Spleen (tissue), 11 donors: ENCODE measurements at regions not wholly inside any gene's neighbourhood (a gene's known extent, or its start where the extent isn't known, plus 50 kb on each side); places are given as distances from the start of the nearest gene placed in this dataset.

Source experiments
- DNase-seq: peaks from one replicate; pipeline ENCODE4 v3.0.0-alpha.2; 2020
- H3K27ac ChIP-seq, 8 donors: fragments of 200-600 bp; sonication (generic) in 7 of 8; 1 replicate in 4 of 8; 2 replicates in 4 of 8; pipeline versions ENCODE4 v1.5.0 to v1.8.0; 2016 to 2021; ENCODE audit warnings: inconsistent platforms in 4 of 8, mild to moderate bottlenecking in 4 of 8, moderate library complexity in 1 of 8
- H3K27me3 ChIP-seq, 7 donors: fragments of 200-600 bp; sonication (generic) in 6 of 7; replicated peaks in 1 of 7; 1 replicate in 4 of 7; 2 replicates in 3 of 7; pipeline versions ENCODE4 v1.5.0 to v1.8.0; 2016 to 2021; ENCODE audit warnings: inconsistent platforms in 3 of 7, mild to moderate bottlenecking in 1 of 7
- H3K36me3 ChIP-seq, 6 donors: fragments of 200-600 bp; sonication (generic) in 5 of 6; 1 replicate in 4 of 6; 2 replicates in 2 of 6; pipeline versions ENCODE4 v1.5.0 to v1.8.0; 2016 to 2021; ENCODE audit warnings: inconsistent platforms in 2 of 6
- H3K4me1 ChIP-seq, 6 donors: fragments of 200-600 bp; sonication (generic) in 5 of 6; 1 replicate in 3 of 6; 2 replicates in 3 of 6; pipeline versions ENCODE4 v1.5.0 to v1.8.0; 2016 to 2021; ENCODE audit warnings: inconsistent platforms in 3 of 6
- H3K4me3 ChIP-seq, 8 donors: fragments of 200-600 bp; sonication (generic) in 7 of 8; 1 replicate in 4 of 8; 2 replicates in 4 of 8; pipeline versions ENCODE4 v1.5.0 to v1.8.0; 2016 to 2021; ENCODE audit warnings: inconsistent platforms in 4 of 8, mild to moderate bottlenecking in 4 of 8, moderate library complexity in 2 of 8
- H3K9me3 ChIP-seq, 8 donors: fragments of 200-600 bp; sonication (generic) in 7 of 8; 1 replicate in 4 of 8; 2 replicates in 4 of 8; pipeline versions ENCODE4 v1.5.0 to v1.8.0; 2016 to 2021; ENCODE audit warnings: inconsistent platforms in 4 of 8
- CTCF ChIP-seq, 11 experiments: fragments of 200-600 bp in 7 of 11; fragments of 450-650 bp in 4 of 11; sonication (generic) in 4 of 11; IDR thresholded peaks in 8 of 11; conservative IDR thresholded peaks in 3 of 11; 1 replicate in 7 of 11; 2 replicates in 4 of 11; pipeline versions ENCODE4 v1.4.0 to v1.8.0; 2016 to 2021; ENCODE audit warnings: antibody characterized with exemption in 11 of 11, inconsistent platforms in 4 of 11, mild to moderate bottlenecking in 1 of 11
- POLR2A ChIP-seq, 3 donors: fragments of 450-650 bp; IDR thresholded peaks; one replicate each; pipeline ENCODE4 v1.5.1; 2017; ENCODE audit warnings: antibody characterized with exemption in 3 of 3, mild to moderate bottlenecking in 1 of 3
- POLR2AphosphoS5 ChIP-seq, 3 donors: sonication (generic); formaldehyde crosslinking; IDR thresholded peaks; one replicate each; pipeline ENCODE4 v1.5.1; 2017; ENCODE audit warnings: antibody characterized with exemption in 3 of 3
- WGBS, 5 donors: extraction: QIAGEN DNeasy Blood & Tissue Kit in 3 of 5; methylation state at CpG; one replicate each; pipeline versions ENCODE4 v1.1.5 to v1.1.7; 2013 to 2018; 5-methylcytosine and 5-hydroxymethylcytosine counted together
- intact Hi-C: fragments of 100-400 bp; cut with DNase I; formaldehyde crosslinking; loops from one replicate; pipeline ENCODE4 v1.15.0; 2023; ENCODE audit warnings: low total_unique reads
- donor health status: healthy with polysubstance abuse.
- donor health status: DM: no; HTN: no; CAD: no; lungs with moderate emphysema.
- donor health status: DM: no; HTN: no; CAD: no.
- donor health status: Bipolar disorder and iron deficiency.
- donor health status: healthy.
- donor health status: DM: no; HTN: no; CAD: no.
- donor health status: DM: yes; HTN: yes; CAD: no.

GRCh38 chr7:69515495-69516212 is 82.6 kb upstream of the AUTS2 start:
- no peak overlapping the region for H3K4me3 ChIP-seq
- TF ChIP-seq POLR2AphosphoS5 (IDR thresholded peaks at IDR 0.05) = no peak
- no peak for TF ChIP-seq CTCF (IDR thresholded peaks at IDR 0.05 in 8 of 11, conservative IDR thresholded peaks at IDR 0.05 in 3 of 11)
- no peak for TF ChIP-seq POLR2A (IDR thresholded peaks at IDR 0.05)
- intact Hi-C loops = no loop called here
- no peaks in the 10 kb centered on the region for H3K4me1 ChIP-seq
- H3K27me3 ChIP-seq = no peaks in the 10 kb centered on the region
- 50 to 55% (median 54%) methylated on average over 6 of the region's 6 CpGs for WGBS, 5 donors
- no peaks in the 10 kb centered on the region for H3K9me3 ChIP-seq
- no peak for DNase-seq
- H3K27ac ChIP-seq = no peak overlapping the region
- H3K36me3 ChIP-seq = no peaks in the 10 kb centered on the region

GRCh38 chr7:69516238-69516820 is 81.9 kb upstream of the AUTS2 start:
- Histone ChIP-seq H3K27ac (no peak overlapping the region), H3K4me1 (no peaks in the 10 kb centered on the region), H3K9me3 (no peaks in the 10 kb centered on the region), H3K27me3 (no peaks in the 10 kb centered on the region), H3K4me3 (no peak overlapping the region), H3K36me3 (no peaks in the 10 kb centered on the region)
- no peak for DNase-seq
- 63 to 72% (median 67%) methylated on average over 9 of the region's 9 CpGs for WGBS, 5 donors
- intact Hi-C loops = no loop called here
- TF ChIP-seq POLR2A (IDR thresholded peaks at IDR 0.05) (no peak), POLR2AphosphoS5 (IDR thresholded peaks at IDR 0.05) (no peak), CTCF (IDR thresholded peaks at IDR 0.05 in 8 of 11, conservative IDR thresholded peaks at IDR 0.05 in 3 of 11) (no peak)

- H3K27me3 ChIP-seq = no peaks in the 10 kb centered on the region
- DNase-seq = no peak
- H3K36me3 ChIP-seq = no peaks in the 10 kb centered on the region
- 87 to 92% (median 90%) methylated on average over 14 of the region's 14 CpGs for WGBS, 5 donors
- H3K27ac ChIP-seq = no peak overlapping the region
- no peak for TF ChIP-seq CTCF (IDR thresholded peaks at IDR 0.05 in 8 of 11, conservative IDR thresholded peaks at IDR 0.05 in 3 of 11)
- TF ChIP-seq POLR2A (IDR thresholded peaks at IDR 0.05) = no peak
- TF ChIP-seq POLR2AphosphoS5 (IDR thresholded peaks at IDR 0.05) = no peak
- no peak overlapping the region for H3K4me3 ChIP-seq
- no peaks in the 10 kb centered on the region for H3K4me1 ChIP-seq
- intact Hi-C loops = no loop called here
- no peaks in the 10 kb centered on the region for H3K9me3 ChIP-seq
Measured at GRCh38 chr7:69517985-69518704, 80.1 kb upstream of the AUTS2 start.

GRCh38 chr7:69518705-69519077 is 79.6 kb upstream of the AUTS2 start:
- 52 to 83% (median 63%) methylated on average over 4 of the region's 4 CpGs for WGBS, 5 donors
- H3K4me3 ChIP-seq = no peak overlapping the region
- no peak for TF ChIP-seq POLR2A (IDR thresholded peaks at IDR 0.05)
- TF ChIP-seq CTCF (IDR thresholded peaks at IDR 0.05 in 8 of 11, conservative IDR thresholded peaks at IDR 0.05 in 3 of 11) = no peak
- TF ChIP-seq POLR2AphosphoS5 (IDR thresholded peaks at IDR 0.05) = no peak

More at GRCh38 chr7:69518705-69519077, 79.6 kb upstream of the AUTS2 start:
- no peaks in the 10 kb centered on the region for H3K36me3 ChIP-seq
- H3K9me3 ChIP-seq = no peaks in the 10 kb centered on the region
- DNase-seq = no peak
- no peaks in the 10 kb centered on the region for H3K27me3 ChIP-seq
- no peaks in the 10 kb centered on the region for H3K4me1 ChIP-seq
- intact Hi-C loops = no loop called here
- no peak overlapping the region for H3K27ac ChIP-seq
